ENCODE measurements at regions not wholly inside any gene's neighbourhood (a gene's known extent, or its start where the extent isn't known, plus 50 kb on each side); places are given as distances from the start of the nearest gene placed in this dataset.
"Not testable (repeated sequence)": the region's sequence is repeated elsewhere in the genome, so short reads cannot be mapped to it uniquely, and the experiment has no call there.

DNA sequence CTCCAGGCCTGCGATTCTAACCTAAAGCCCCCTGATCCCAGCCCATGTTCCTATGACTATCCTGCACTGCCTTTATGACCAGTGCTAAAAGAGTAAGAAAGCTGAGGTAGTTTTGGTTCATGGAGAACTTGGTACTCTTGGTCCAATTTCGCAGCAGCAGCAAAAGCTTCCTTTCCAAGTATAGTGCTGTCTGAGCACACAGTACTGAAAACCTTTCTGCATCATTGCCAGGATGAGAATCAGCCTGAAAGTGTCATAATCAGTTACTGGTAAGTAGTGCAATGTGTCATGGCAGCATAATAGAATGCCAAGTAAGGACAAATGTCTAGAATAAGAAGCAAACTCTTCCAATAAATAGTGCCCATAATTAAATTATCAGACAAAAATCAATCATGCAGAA, 889.6 kb upstream of the ADGRL4 start:
- DNase-seq (no peak), ATAC-seq (ENCODE audit: low read depth) (no peak)
- H3K4me3 Mint-ChIP-seq, result no peak overlapping the region
- H3K27me3 Mint-ChIP-seq, result no peaks in the 10 kb centered on the region
- H3K36me3 Mint-ChIP-seq (ENCODE audit: low read depth), result no peaks in the 10 kb centered on the region
- CTCF ChIA-PET, result no interaction called here
- H3K27ac Mint-ChIP-seq, result no peak overlapping the region
- TF ChIP-seq, protein P1, sequence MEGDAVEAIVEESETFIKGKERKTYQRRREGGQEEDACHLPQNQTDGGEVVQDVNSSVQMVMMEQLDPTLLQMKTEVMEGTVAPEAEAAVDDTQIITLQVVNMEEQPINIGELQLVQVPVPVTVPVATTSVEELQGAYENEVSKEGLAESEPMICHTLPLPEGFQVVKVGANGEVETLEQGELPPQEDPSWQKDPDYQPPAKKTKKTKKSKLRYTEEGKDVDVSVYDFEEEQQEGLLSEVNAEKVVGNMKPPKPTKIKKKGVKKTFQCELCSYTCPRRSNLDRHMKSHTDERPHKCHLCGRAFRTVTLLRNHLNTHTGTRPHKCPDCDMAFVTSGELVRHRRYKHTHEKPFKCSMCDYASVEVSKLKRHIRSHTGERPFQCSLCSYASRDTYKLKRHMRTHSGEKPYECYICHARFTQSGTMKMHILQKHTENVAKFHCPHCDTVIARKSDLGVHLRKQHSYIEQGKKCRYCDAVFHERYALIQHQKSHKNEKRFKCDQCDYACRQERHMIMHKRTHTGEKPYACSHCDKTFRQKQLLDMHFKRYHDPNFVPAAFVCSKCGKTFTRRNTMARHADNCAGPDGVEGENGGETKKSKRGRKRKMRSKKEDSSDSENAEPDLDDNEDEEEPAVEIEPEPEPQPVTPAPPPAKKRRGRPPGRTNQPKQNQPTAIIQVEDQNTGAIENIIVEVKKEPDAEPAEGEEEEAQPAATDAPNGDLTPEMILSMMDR (IDR thresholded peaks at IDR 0.05), result no peak
- H3K4me1 Mint-ChIP-seq, result no peaks in the 10 kb centered on the region
- POLR2A ChIA-PET, result no interaction called here
- H3K9me3 Mint-ChIP-seq, result no peaks in the 10 kb centered on the region
- intact Hi-C loops (cut with micrococcal nuclease), result no loop called here

DNA sequence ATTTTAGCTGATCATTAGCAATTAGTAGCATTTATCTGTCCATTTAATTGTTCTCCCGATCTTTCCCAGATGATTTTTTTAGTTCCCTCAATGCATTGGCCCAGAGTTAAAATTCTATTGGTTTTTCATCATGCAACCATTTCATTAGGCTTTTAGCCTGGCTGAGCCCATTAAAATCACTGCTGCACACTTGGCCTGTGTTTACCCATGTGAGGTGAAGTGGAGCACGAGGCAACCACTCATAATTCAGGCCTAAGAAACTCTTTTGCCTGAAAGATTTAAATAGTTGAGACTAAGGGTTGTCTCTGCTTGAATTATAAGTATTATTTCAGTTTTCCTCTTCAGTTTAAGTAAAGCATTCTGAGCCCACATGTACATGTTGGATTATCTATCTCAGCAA, 889.0 kb upstream of the ADGRL4 start:
- Mint-ChIP-seq H3K4me3 (no peak overlapping the region), H3K27me3 (no peaks in the 10 kb centered on the region), H3K27ac (no peak overlapping the region), H3K36me3 (ENCODE audit: low read depth) (no peaks in the 10 kb centered on the region), H3K4me1 (no peaks in the 10 kb centered on the region), H3K9me3 (peaks cover 2% of the 10 kb centered on the region)
- intact Hi-C loops (cut with micrococcal nuclease), result no loop called here
- no peak for DNase-seq
- TF ChIP-seq, protein P1 (IDR thresholded peaks at IDR 0.05), result no peak
- no peak for ATAC-seq (ENCODE audit: low read depth)
- ChIA-PET POLR2A (no interaction called here), CTCF (no interaction called here)

DNA sequence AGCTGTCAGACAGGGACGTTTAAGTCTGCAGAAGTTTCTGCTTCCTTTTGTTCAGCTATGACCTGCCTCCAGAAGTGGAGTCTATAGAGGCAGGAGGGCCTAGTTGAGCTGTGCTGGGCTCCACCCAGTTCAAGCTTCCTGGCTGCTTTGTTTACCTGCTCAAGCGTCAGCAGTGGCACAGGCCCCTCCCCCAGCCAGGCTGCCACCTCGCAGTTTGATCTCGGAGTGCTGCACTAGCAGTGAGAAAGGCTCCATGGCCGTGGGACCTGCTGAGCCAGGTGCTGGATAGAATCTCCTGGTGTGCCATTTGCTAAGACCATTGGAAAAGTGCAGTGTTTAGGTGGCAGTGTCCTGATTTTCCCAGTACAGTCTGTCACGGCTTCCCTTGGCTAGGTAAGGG, 887.6 kb upstream of the ADGRL4 start:
- DNase-seq; H3K27me3 Mint-ChIP-seq; H3K4me3 Mint-ChIP-seq; ATAC-seq (ENCODE audit: low read depth); H3K4me1 Mint-ChIP-seq; CTCF ChIA-PET; POLR2A ChIA-PET; H3K27ac Mint-ChIP-seq; H3K9me3 Mint-ChIP-seq; intact Hi-C loops (cut with micrococcal nuclease); H3K36me3 Mint-ChIP-seq (ENCODE audit: low read depth): not testable (repeated sequence)

DNA sequence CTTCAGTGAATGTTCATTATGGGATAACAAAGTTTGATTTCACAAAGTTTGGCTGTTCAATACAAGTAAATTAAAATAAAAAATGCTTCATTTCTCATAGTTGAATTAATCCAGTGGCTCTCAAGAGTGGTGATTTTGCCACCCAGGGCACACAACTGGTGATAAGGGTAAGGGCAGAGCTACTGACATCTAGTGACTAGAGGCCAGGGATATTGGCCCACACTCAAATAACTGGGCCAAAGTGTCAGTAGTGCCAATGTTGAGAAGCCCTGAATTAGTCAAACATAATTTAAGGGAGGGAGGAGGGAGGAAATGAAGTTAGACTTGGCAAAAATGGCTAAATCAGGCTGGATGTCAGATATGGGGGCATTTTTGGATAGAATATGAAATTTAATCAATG, 880.5 kb upstream of the ADGRL4 start:
- H3K4me1 Mint-ChIP-seq, result no peaks in the 10 kb centered on the region
- H3K27me3 Mint-ChIP-seq, result no peaks in the 10 kb centered on the region
- TF ChIP-seq, protein P1 (IDR thresholded peaks at IDR 0.05), result no peak
- no peak overlapping the region for H3K4me3 Mint-ChIP-seq
- H3K9me3 Mint-ChIP-seq, result peaks cover 10% of the 10 kb centered on the region
- ChIA-PET POLR2A (no interaction called here), CTCF (no interaction called here)
- ATAC-seq (ENCODE audit: low read depth) (no peak), DNase-seq (no peak)
- no peak overlapping the region for H3K27ac Mint-ChIP-seq
- H3K36me3 Mint-ChIP-seq (ENCODE audit: low read depth), result no peaks in the 10 kb centered on the region
- intact Hi-C loops (cut with micrococcal nuclease), result no loop called here

DNA sequence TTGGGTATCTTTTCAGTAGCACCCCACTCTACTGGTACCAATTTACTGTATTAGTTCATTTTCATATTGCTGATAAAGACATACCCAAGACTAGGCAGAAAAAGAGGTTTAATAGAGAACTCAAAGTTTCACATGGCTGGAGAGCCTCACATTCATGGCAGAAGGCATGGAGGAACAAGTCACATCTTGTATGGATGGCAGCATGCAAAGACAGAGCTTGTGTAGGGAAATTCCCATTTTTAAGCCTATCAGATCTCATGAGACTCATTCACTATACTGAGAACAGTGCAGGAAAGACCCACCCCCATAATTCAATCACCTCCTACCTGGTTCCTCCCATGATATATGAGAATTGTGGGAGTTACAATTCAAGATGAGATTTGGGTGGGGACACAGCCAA, 878.6 kb upstream of the ADGRL4 start:
- CTCF ChIA-PET, result no interaction called here
- POLR2A ChIA-PET, result no interaction called here
- no peak overlapping the region for H3K27ac Mint-ChIP-seq
- ATAC-seq (ENCODE audit: low read depth) (no peak), DNase-seq (no peak)
- TF ChIP-seq, protein P1 (IDR thresholded peaks at IDR 0.05), result no peak
- peaks cover 7% of the 10 kb centered on the region for H3K9me3 Mint-ChIP-seq
- no peaks in the 10 kb centered on the region for H3K4me1 Mint-ChIP-seq
- intact Hi-C loops (cut with micrococcal nuclease), result no loop called here
- no peaks in the 10 kb centered on the region for H3K36me3 Mint-ChIP-seq (ENCODE audit: low read depth)
- no peak overlapping the region for H3K4me3 Mint-ChIP-seq
- H3K27me3 Mint-ChIP-seq, result no peaks in the 10 kb centered on the region

DNA sequence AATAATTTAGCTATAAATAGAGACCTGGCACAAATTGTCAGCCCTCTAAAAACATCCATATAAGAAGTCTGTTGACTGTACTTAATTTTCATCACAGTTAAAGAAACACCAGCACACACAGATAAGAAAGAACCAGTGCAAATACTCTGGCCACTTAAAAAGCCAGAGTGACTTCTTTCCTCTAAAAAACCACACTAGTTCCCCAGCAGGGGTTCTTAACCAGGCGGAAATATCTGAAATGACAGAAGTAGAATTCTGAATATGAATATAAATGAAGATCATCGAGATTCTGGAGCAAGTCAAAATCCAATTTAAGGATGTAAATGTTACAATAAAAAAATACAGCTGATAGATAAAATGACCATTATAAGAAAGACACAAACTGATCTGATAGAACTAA, 870.6 kb upstream of the ADGRL4 start:
- POLR2A ChIA-PET, result no interaction called here
- H3K4me1 Mint-ChIP-seq, result no peaks in the 10 kb centered on the region
- intact Hi-C loops (cut with micrococcal nuclease), result no loop called here

More for the DNA sequence above, 870.6 kb upstream of the ADGRL4 start:
- Mint-ChIP-seq H3K27me3 (no peaks in the 10 kb centered on the region), H3K36me3 (ENCODE audit: low read depth) (no peaks in the 10 kb centered on the region), H3K27ac (no peak overlapping the region), H3K4me3 (no peak overlapping the region), H3K9me3 (peaks cover 8% of the 10 kb centered on the region)
- TF ChIP-seq, protein P1 (IDR thresholded peaks at IDR 0.05), result no peak
- DNase-seq (no peak), ATAC-seq (ENCODE audit: low read depth) (no peak)
- CTCF ChIA-PET, result no interaction called here
